Stimulated activated CD4-positive, alpha-beta T cell treated with anti-CD3 and anti-CD28 coated beads, Interleukin-4, amount 100 ng/mL, for 48 hours (primary cell): ENCODE measurements at regions not wholly inside any gene's neighbourhood (a gene's known extent, or its start where the extent isn't known, plus 50 kb on each side); places are given as distances from the start of the nearest gene placed in this dataset.
"Not testable (repeated sequence)": the region's sequence is repeated elsewhere in the genome, so short reads cannot be mapped to it uniquely, and the experiment has no call there.

Experiments
- DNase-seq, 2 donors: peaks; one replicate each; pipeline ENCODE4 v3.0.0-alpha.2; 2020; ENCODE audit warnings: low read depth in 2 of 2

- no peak for DNase-seq
Observed at GRCh38 chr11:79515781-79516180, 75.0 kb upstream of the TENM4 start.

DNA sequence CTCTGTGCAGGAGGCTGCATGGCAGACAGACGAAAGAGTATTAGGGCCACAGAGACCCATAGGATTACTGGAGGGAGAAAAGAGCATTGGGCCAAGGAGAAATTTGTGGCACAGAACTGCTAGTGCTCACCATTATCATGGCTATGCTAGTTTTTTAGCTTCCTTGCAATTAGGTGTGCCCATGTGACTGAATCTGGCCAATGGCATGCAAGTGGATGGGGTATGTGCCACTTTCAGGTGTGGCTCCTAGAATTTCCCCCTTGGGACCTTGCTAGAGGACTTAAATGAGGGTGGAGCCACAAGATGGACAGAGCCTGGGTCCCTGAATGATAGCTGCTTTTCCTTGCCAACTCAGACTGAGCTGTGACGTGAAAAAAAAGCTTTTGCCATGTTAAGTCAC is 73.9 kb upstream of the TENM4 start:
- no peak for DNase-seq

DNA sequence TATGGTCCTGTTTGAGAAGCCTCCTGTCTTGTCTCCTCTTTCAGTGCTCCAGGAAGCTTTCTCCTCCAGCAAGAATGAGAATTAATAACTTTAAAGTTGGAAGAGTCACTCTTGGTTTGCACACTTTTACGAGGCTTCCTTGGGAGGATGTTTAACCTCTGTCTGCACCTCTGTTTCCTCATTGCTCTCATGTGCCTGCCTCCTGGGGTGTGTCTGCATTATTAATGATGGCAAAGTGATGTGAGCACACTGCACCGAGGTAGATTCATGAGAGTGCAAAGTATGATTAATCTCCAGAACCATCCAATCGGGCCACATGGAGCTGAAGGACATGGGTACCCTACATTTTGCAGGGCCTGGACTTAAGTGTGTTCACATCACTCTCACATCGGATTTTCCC is 73.5 kb upstream of the TENM4 start:
- DNase-seq = no peak

GRCh38 chr11:79512706-79513469 is 72.1 kb upstream of the TENM4 start:
- no peak for DNase-seq

DNA sequence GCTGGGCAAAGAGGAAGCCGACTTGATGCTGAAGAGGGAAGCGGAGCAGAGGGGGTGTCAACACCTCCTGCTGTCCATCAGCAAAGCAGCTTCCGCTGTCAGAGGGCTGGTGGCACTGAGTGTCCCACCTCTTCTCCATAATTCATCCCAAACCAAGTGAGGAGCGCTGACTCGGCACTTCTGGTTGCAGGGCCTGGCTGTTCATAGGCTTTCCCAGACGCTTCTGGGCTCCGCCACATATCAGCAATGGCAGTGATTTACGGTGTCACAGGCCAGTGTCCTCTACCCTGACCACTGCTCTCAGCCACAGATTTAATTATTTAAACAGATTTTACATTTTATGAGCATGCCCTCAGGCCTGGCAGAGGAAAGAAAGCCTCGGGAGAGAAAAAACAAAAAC is 70.1 kb upstream of the TENM4 start:
- no peak for DNase-seq

DNA sequence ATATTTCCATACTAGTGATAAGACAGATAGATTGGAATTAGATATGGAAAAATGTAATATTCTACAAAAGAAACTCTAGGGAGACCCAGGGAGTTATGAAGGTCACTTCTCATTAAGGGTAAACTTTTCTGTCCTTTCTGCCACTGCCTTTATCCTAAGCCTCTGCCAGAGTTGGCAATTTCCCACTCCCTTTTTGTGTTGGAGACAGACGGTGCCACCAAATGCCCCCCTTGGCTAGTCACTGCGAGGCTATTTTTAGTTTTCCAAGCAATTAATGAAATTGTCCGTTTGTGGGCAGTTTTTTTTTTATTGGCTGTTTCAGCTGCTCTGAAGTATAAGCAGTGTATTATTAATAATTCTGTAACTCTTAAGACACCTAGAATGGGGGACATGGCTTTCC is 67.6 kb upstream of the TENM4 start:
- no peak for DNase-seq

- DNase-seq = no peak
Observed at GRCh38 chr11:79507706-79508105, 66.9 kb upstream of the TENM4 start.

- no peak for DNase-seq
Observed at GRCh38 chr11:79506734-79507344, 66.0 kb upstream of the TENM4 start.

DNA sequence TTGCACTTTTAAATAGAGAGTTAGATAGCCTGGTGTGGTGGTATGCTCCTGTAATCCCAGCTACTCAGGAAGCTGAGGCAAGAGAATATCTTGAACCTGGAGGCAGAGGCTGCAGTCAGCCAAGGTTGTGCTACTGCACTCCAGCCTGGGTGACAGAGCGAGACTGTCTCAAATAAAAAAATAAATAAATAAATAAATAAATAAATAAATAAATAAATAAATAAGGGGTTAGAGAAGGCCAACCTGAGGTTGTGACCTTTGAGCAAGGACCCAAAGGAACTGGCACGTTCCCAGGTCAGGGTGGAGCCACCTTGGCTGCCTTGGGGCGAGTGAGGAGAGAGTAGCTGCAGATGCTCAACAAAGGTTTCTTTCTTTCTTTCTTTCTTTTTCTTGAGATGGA is 65.3 kb upstream of the TENM4 start:
- DNase-seq = no peak

DNA sequence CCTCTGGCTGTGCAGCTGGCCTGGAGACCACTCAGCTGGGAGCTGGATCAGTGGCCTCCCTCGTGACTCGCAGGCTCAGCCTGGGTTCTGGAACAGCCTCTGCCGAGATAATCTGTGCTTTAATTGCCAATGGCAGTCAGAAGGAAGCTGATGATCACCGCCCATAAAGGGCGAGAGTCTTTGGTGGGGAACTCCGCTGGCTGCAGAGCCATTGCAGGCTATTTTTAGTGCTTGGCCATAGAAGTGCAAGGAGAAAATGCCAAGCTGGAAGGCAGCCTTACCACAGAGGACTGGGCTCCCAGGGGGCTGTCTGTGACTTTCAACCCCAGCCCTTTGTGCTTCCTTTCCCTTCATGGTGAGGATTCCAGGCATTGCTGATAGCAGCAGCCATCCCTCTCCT is 62.2 kb upstream of the TENM4 start:
- no peak for DNase-seq

DNA sequence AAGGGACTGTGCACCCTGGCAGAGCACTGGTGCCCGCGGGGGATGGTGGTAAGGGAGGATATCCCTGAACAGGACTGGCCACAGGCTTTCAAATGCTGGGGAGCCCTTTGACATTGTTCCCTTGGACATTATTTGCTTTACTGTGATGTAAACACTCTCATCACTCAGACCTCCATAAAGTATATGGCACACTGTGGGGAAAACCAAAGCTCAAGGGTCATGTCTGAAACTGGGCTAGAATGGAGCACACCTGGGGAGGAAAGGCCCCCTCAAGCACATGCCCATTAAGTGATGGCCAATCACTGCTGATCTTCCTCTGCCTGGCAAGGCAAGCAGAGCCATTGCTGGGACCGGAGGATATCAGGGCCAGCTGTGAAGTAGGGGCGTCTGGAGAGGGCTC is 60.9 kb upstream of the TENM4 start:
- no peak for DNase-seq

DNA sequence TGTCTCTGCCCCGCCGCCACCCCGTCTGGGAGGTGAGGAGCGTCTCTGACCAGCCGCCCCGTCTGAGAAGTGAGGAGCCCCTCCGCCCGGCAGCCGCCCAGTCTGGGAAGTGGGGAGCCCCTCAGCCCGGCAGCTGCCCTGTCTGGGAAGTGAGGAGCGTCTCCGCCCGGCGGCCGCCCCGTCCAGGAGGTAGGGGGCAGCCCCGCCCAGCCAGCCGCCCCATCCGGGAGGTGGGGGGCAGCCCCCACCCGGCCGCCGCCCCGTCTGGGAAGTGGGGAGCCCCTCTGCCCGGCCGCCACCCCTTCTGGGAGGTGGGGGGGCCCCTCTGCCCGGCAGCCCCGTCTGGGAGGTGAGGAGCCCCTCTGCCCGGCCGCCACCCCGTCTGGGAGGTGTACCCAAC is 59.1 kb upstream of the TENM4 start:
- DNase-seq = not testable (repeated sequence)

DNA sequence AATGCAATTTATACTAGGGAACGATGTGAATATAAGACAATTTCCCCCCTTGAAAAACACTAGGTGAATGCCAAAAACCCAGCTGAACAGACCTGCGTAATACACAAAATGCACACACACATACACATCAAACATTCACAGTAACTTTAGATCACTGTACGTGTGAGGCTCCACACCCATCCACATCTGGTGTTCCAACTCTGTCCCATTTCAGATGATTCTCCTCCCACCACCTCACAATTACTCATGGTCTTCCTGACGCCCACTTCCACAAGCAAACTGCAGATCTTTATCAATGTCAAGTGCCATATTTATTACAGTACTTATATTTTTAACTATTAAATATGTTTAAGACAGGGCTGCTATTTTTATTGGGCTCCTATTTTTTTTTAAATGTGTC is 57.8 kb upstream of the TENM4 start:
- no peak for DNase-seq

DNA sequence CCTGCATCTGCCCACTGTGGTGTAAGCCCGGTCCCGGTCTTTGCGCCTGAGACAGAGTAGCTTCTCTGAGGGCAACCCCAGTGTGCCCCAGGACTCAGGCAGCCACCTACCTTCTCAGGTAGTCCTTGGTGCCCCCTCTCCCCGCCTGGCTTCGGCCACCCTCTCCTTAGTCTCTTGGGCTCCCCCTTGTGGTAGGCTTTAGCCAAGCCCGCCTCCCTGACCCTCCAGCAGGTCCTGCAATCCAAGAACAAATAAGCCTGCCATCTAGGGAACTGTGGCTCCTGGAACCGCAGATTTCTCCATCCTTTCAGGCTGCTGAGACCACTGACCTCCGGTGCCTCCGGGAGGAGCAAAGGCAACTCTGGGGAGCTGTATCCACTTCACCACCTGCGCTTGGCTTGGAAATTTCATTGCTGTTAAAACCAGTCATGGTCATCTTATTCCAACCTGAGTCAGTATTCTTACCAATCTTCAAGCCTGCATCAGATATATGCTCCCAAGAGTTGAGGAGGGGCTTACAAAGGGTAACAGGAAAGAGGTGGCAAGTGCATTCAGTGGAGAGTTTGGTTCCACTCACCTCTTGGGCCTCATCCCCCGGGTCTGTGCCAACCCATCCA is 52.8 kb upstream of the TENM4 start:
- peak; percentile 30 to 34 for DNase-seq

- no peak for DNase-seq
Observed at GRCh38 chr11:79492008-79492407, 51.2 kb upstream of the TENM4 start.
